H1 (cell line): ENCODE measurements at regions not wholly inside any gene's neighbourhood (a gene's known extent, or its start where the extent isn't known, plus 50 kb on each side); places are given as distances from the start of the nearest gene placed in this dataset.

ENCODE experiments used
- CHD2 ChIP-seq: IDR thresholded peaks from 2 replicates; pipeline ENCODE4 v1.6.1; 2012; ENCODE audit warnings: low read length, improper control_type of control experiment
- CTCF ChIP-seq, 3 experiments: IDR thresholded peaks; 1 replicate in 2 of 3; 2 replicates in 1 of 3; pipeline versions ENCODE4 v1.5.1 to v1.6.1; 2011; ENCODE audit warnings: low read length in 3 of 3, mild to moderate bottlenecking in 3 of 3, inconsistent platforms in 2 of 3, low read depth in 1 of 3, moderate library complexity in 1 of 3; ENCODE audit not compliant: insufficient read depth in 1 of 3; ENCODE audit errors: control extremely low read depth in 1 of 3
- E2F6 ChIP-seq: IDR thresholded peaks from 2 replicates; pipeline ENCODE4 v1.6.1; 2012; ENCODE audit warnings: inconsistent platforms
- ZNF274 ChIP-seq: IDR thresholded peaks from 2 replicates; pipeline ENCODE4 v1.7.0; 2012; ENCODE audit warnings: low read length, borderline replicate concordance; ENCODE audit errors: extremely low read depth

DNA sequence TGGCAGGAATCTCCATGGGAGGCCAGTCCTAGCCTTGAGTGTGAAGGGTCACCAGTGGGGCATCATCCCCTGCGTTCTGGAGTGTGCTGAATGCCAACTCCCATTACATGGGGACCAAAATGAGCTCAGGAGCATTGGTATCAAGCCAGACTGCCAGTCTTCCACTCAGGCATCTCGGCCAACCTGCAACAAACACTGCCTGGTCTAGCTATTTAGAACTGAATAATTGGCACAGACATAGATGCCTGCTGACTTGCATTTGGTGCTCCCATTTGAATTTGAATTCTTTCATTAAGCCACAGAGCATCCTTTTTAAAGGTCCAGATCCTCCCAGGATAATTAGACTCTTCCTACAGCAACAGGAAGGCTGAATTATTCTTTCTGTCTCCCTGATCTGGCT is 116.6 kb upstream of the ABCA1 start (continued):
- TF ChIP-seq CTCF (IDR thresholded peaks at IDR 0.05; ENCODE audit: control extremely low read depth in 1 of 3, insufficient read depth in 1 of 3, low read depth in 1 of 3, low read length in 3 of 3) (no peak), ZNF274 (no peak), CHD2 (no peak), E2F6 (no peak)
